H1 (cell line): ENCODE measurements at regions not wholly inside any gene's neighbourhood (a gene's known extent, or its start where the extent isn't known, plus 50 kb on each side); places are given as distances from the start of the nearest gene placed in this dataset.

Experiments
- CTCF ChIA-PET: fragments of 300-600 bp; sonication (Branson Sonifier 250); formaldehyde crosslinking; loops from one replicate; lab custom pipeline; 2021; ENCODE audit not compliant: partially characterized antibody; lab: Charles Lee
- POLR2A ChIA-PET: fragments of 300-600 bp; sonication (Branson Sonifier 250); formaldehyde crosslinking; loops from one replicate; lab custom pipeline; 2021; ENCODE audit warnings: inconsistent platforms; ENCODE audit not compliant: partially characterized antibody; lab: Charles Lee
- DNase-seq, 2 experiments: peaks; one replicate each; pipeline versions ENCODE4 v3.0.0 to v3.0.0-alpha.2; 2010 to 2022; ENCODE audit warnings: low spot score in 2 of 2, low read depth in 1 of 2, mixed read lengths in 1 of 2
- FAIRE-seq: peaks from 2 replicates; lab custom pipeline; 2011; peaks lifted over from hg19 to GRCh38; lab: Jason Lieb, UNC
- H2AFZ ChIP-seq: 2 replicates; pipeline ENCODE4 v1.8.1; 2012; ENCODE audit warnings: low read length, inconsistent platforms
- H2AK5ac ChIP-seq: 2 replicates; pipeline ENCODE4 v1.6.1; 2013; ENCODE audit warnings: low read depth, low read length
- H2BK120ac ChIP-seq: replicated peaks from 2 replicates; pipeline ENCODE3; 2013; ENCODE audit warnings: low read depth, low read length, inconsistent platforms
- H2BK12ac ChIP-seq: 2 replicates; pipeline ENCODE4 v1.6.1; 2013; ENCODE audit warnings: low read depth, low read length
- H2BK15ac ChIP-seq: 2 replicates; pipeline ENCODE4 v1.6.1; 2013; ENCODE audit warnings: low read length
- H2BK20ac ChIP-seq: 2 replicates; pipeline ENCODE4 v1.6.1; 2013; ENCODE audit warnings: low read length
- H2BK5ac ChIP-seq: 2 replicates; pipeline ENCODE4 v1.6.1; 2013; ENCODE audit warnings: low read depth, low read length
- H3K14ac ChIP-seq: 2 replicates; pipeline ENCODE4 v1.6.1; 2013; ENCODE audit warnings: inconsistent platforms; ENCODE audit not compliant: insufficient read length
- H3K18ac ChIP-seq: 2 replicates; pipeline ENCODE4 v1.6.1; 2013; ENCODE audit warnings: low read length; ENCODE audit errors: extremely low read depth
- H3K23ac ChIP-seq: 2 replicates; pipeline ENCODE4 v1.6.1; 2013; ENCODE audit warnings: inconsistent platforms; ENCODE audit not compliant: insufficient read length
- H3K23me2 ChIP-seq: 2 replicates; pipeline ENCODE4 v1.6.1; 2013; ENCODE audit warnings: low read depth, low read length
- H3K27ac ChIP-seq: 2 replicates; pipeline ENCODE4 v1.6.1; 2011; ENCODE audit warnings: low read depth, low read length, inconsistent platforms
- H3K27me3 ChIP-seq, 4 experiments: replicated peaks in 1 of 4; 1 replicate in 1 of 4; 2 replicates in 3 of 4; pipeline versions ENCODE4 v1.6.1 to v1.8.1; 2011 to 2013; ENCODE audit warnings: low read length in 3 of 4, mild to moderate bottlenecking in 3 of 4, inconsistent platforms in 2 of 4, mixed read lengths in 2 of 4, moderate library complexity in 1 of 4; ENCODE audit not compliant: control insufficient read depth in 3 of 4, insufficient read depth in 3 of 4; ENCODE audit errors: extremely low read depth in 1 of 4
- H3K36me3 ChIP-seq, 4 experiments: 2 replicates each; pipeline versions ENCODE4 v1.6.1 to v1.8.1; 2011 to 2013; ENCODE audit warnings: mild to moderate bottlenecking in 4 of 4, low read length in 3 of 4, moderate library complexity in 2 of 4, control low read depth in 1 of 4, inconsistent platforms in 1 of 4; ENCODE audit not compliant: insufficient read depth in 4 of 4, control insufficient read depth in 2 of 4
- H3K4ac ChIP-seq: replicated peaks from 2 replicates; pipeline ENCODE3; 2013; ENCODE audit warnings: low read length, low read depth, mixed read lengths, inconsistent platforms; ENCODE audit not compliant: insufficient read length
- H3K4me1 ChIP-seq, 4 experiments: replicated peaks in 1 of 4; 1 replicate in 1 of 4; 2 replicates in 3 of 4; pipeline versions ENCODE4 v1.6.1 to v1.8.1; 2011 to 2013; ENCODE audit warnings: low read length in 3 of 4, inconsistent platforms in 2 of 4, mixed read lengths in 1 of 4; ENCODE audit not compliant: insufficient read depth in 4 of 4, control insufficient read depth in 3 of 4
- H3K4me2 ChIP-seq, 2 experiments: 2 replicates each; pipeline versions ENCODE4 v1.6.1 to v1.8.1; 2011 to 2013; ENCODE audit warnings: low read depth in 2 of 2, low read length in 2 of 2, control low read depth in 1 of 2, inconsistent platforms in 1 of 2, mild to moderate bottlenecking in 1 of 2; ENCODE audit not compliant: insufficient read depth in 1 of 2
- H3K4me3 ChIP-seq, 4 experiments: fragments of 200-600, 300-600 bp in 1 of 4; sonication (generic), shearing (Covaris generic), sonication (Bioruptor Twin) in 1 of 4; 2 replicates each; pipeline versions ENCODE4 v1.5.1 to v1.8.1; 2011 to 2016; ENCODE audit warnings: low read length in 4 of 4, low read depth in 3 of 4, control low read depth in 2 of 4, inconsistent platforms in 2 of 4, mild to moderate bottlenecking in 2 of 4, mixed read lengths in 1 of 4, moderate library complexity in 1 of 4; ENCODE audit not compliant: insufficient read depth in 2 of 4; ENCODE audit errors: extremely low read depth in 1 of 4
- H3K56ac ChIP-seq: replicated peaks from 2 replicates; pipeline ENCODE3; 2013; ENCODE audit warnings: low read depth, mild to moderate bottlenecking, mixed read lengths, low read length, inconsistent platforms; ENCODE audit not compliant: insufficient read length
- H3K79me1 ChIP-seq: 2 replicates; pipeline ENCODE4 v1.6.1; 2013; ENCODE audit warnings: low read depth, low read length, control low read depth
- H3K79me2 ChIP-seq, 2 experiments: 2 replicates each; pipeline versions ENCODE4 v1.6.1 to v1.8.1; 2012 to 2013; ENCODE audit warnings: low read length in 2 of 2, mild to moderate bottlenecking in 2 of 2, inconsistent platforms in 1 of 2; ENCODE audit not compliant: insufficient read depth in 2 of 2, control insufficient read depth in 1 of 2
- H3K9ac ChIP-seq, 4 experiments: replicated peaks in 1 of 4; 1 replicate in 1 of 4; 2 replicates in 3 of 4; pipeline versions ENCODE4 v1.6.1 to v1.8.1; 2011 to 2013; ENCODE audit warnings: low read depth in 3 of 4, low read length in 3 of 4, control low read depth in 2 of 4, mild to moderate bottlenecking in 2 of 4, moderate library complexity in 2 of 4, inconsistent platforms in 1 of 4; ENCODE audit errors: extremely low read depth in 1 of 4
- H3K9me3 ChIP-seq, 2 experiments: 2 replicates each; pipeline versions ENCODE4 v1.6.1 to v1.8.1; 2012 to 2013; ENCODE audit warnings: mild to moderate bottlenecking in 2 of 2, moderate library complexity in 2 of 2, control low read depth in 1 of 2, inconsistent platforms in 1 of 2, low read depth in 1 of 2, low read length in 1 of 2, mixed read lengths in 1 of 2; ENCODE audit not compliant: insufficient read depth in 2 of 2
- H4K20me1 ChIP-seq, 2 experiments: replicated peaks in 1 of 2; 2 replicates each; pipeline versions ENCODE3 to v1.8.1; 2011 to 2013; ENCODE audit warnings: inconsistent platforms in 2 of 2, low read length in 2 of 2, mild to moderate bottlenecking in 1 of 2; ENCODE audit not compliant: insufficient read depth in 2 of 2, control insufficient read depth in 1 of 2
- H4K5ac ChIP-seq: 2 replicates; pipeline ENCODE4 v1.6.1; 2013; ENCODE audit warnings: low read length, low read depth, mixed read lengths, inconsistent platforms; ENCODE audit not compliant: insufficient read length
- H4K8ac ChIP-seq: 2 replicates; pipeline ENCODE4 v1.8.0; 2013; ENCODE audit warnings: mild to moderate bottlenecking, moderate library complexity, low read length, inconsistent platforms; ENCODE audit not compliant: insufficient read depth; ENCODE audit errors: extremely low read depth
- H4K91ac ChIP-seq: replicated peaks from 2 replicates; pipeline ENCODE3; 2013; ENCODE audit warnings: low read length, mixed read lengths, inconsistent platforms; ENCODE audit not compliant: insufficient read length
- BACH1 ChIP-seq: IDR thresholded peaks from 2 replicates; pipeline ENCODE4 v1.6.1; 2012; ENCODE audit warnings: low read length, improper control_type of control experiment
- CTCF ChIP-seq, 3 experiments: IDR thresholded peaks; 1 replicate in 2 of 3; 2 replicates in 1 of 3; pipeline versions ENCODE4 v1.5.1 to v1.6.1; 2011; ENCODE audit warnings: low read length in 3 of 3, mild to moderate bottlenecking in 3 of 3, inconsistent platforms in 2 of 3, low read depth in 1 of 3, moderate library complexity in 1 of 3; ENCODE audit not compliant: insufficient read depth in 1 of 3; ENCODE audit errors: control extremely low read depth in 1 of 3
- HDAC2 ChIP-seq, 2 experiments: fragments of 300-600 bp in 1 of 2; sonication (generic) in 1 of 2; IDR thresholded peaks; 2 replicates each; pipeline ENCODE4 v1.6.1; 2011 to 2012; ENCODE audit warnings: low read depth in 2 of 2, low read length in 2 of 2, mild to moderate bottlenecking in 2 of 2, moderate library complexity in 2 of 2, borderline replicate concordance in 1 of 2, inconsistent platforms in 1 of 2
- KDM4A ChIP-seq: IDR thresholded peaks from one replicate; pipeline ENCODE4 v1.7.1; 2012; ENCODE audit warnings: low read depth, mild to moderate bottlenecking, moderate library complexity, low read length, inconsistent platforms; ENCODE audit not compliant: severe bottlenecking
- NANOG ChIP-seq: IDR thresholded peaks from 2 replicates; pipeline ENCODE4 v1.6.1; 2011; ENCODE audit warnings: low read length, low read depth, mild to moderate bottlenecking, inconsistent platforms; ENCODE audit not compliant: insufficient read depth, poor library complexity, severe bottlenecking
- POLR2A ChIP-seq, 2 experiments: IDR thresholded peaks; 1 replicate in 1 of 2; 2 replicates in 1 of 2; pipeline ENCODE4 v1.6.1; 2011; ENCODE audit warnings: low read depth in 2 of 2, low read length in 2 of 2, mild to moderate bottlenecking in 2 of 2; ENCODE audit errors: control extremely low read depth in 1 of 2
- RXRA ChIP-seq: IDR thresholded peaks from 2 replicates; pipeline ENCODE4 v1.6.1; 2011; ENCODE audit warnings: low read depth, mild to moderate bottlenecking, low read length, moderate library complexity; ENCODE audit not compliant: insufficient read depth
- SIN3A ChIP-seq, 2 experiments: IDR thresholded peaks in 1 of 2; conservative IDR thresholded peaks in 1 of 2; 2 replicates each; pipeline ENCODE4 v1.6.1; 2011 to 2012; ENCODE audit warnings: low read length in 2 of 2, improper control_type of control experiment in 1 of 2, low read depth in 1 of 2, mild to moderate bottlenecking in 1 of 2
- SP4 ChIP-seq: IDR thresholded peaks from 2 replicates; pipeline ENCODE4 v1.6.1; 2012; ENCODE audit warnings: low read length, inconsistent platforms
- WGBS, 2 experiments: shearing (Covaris generic) in 1 of 2; methylation state at CpG; one replicate each; pipeline versions ENCODE4 v1.1.6 to v1.1.7; 2013 to 2015; ENCODE audit warnings: low lambda C conversion rate in 2 of 2, mixed read lengths in 2 of 2, inconsistent platforms in 1 of 2, low coverage in 1 of 2, missing lambda C conversion rate in 1 of 2; ENCODE audit not compliant: insufficient replicate concordance in 2 of 2, insufficient coverage in 1 of 2, insufficient read length in 1 of 2; ENCODE audit errors: extremely low coverage in 1 of 2, missing lambda C conversion rate in 1 of 2; 5-methylcytosine and 5-hydroxymethylcytosine counted together

- no peak overlapping the region for H4K5ac ChIP-seq
- H3K79me2 ChIP-seq = no peaks in the 10 kb centered on the region
- H3K56ac ChIP-seq = no peak overlapping the region
- no peak overlapping the region for H2BK15ac ChIP-seq
- H3K79me1 ChIP-seq = no peaks in the 10 kb centered on the region
- no peaks in the 10 kb centered on the region for H3K36me3 ChIP-seq
- WGBS, 2 experiments = 81% methylated on average over 3 of the region's 3 CpGs; no CpG with 5 or more reads in 1 of the 2 experiments
- no peak overlapping the region for H3K23ac ChIP-seq
- no peak for DNase-seq
- H4K91ac ChIP-seq = no peak overlapping the region
- no peak overlapping the region for H2BK5ac ChIP-seq
- no peaks in the 10 kb centered on the region for H4K20me1 ChIP-seq
- H3K27ac ChIP-seq = no peak overlapping the region
- H4K8ac ChIP-seq = no peak overlapping the region
- no peak overlapping the region for H3K14ac ChIP-seq
- H2AK5ac ChIP-seq = no peak overlapping the region
- no peaks in the 10 kb centered on the region for H3K23me2 ChIP-seq
- H2BK12ac ChIP-seq = no peak overlapping the region
- no peak overlapping the region for H3K4ac ChIP-seq
- no peak overlapping the region for H3K18ac ChIP-seq
- no peak overlapping the region for H2BK20ac ChIP-seq
- H2BK120ac ChIP-seq = no peak overlapping the region
- no peak overlapping the region for H3K4me2 ChIP-seq
- no peaks in the 10 kb centered on the region; a peak in 1 of 7 replicates for H3K27me3 ChIP-seq
- TF ChIP-seq NANOG = no peak
- TF ChIP-seq KDM4A = no peak
- no peak for TF ChIP-seq SP4
- no peak for TF ChIP-seq POLR2A (IDR thresholded peaks at IDR 0.05; ENCODE audit: control extremely low read depth in 1 of 2, low read depth in 2 of 2, low read length in 2 of 2)
- TF ChIP-seq CTCF (IDR thresholded peaks at IDR 0.05; ENCODE audit: control extremely low read depth in 1 of 3, insufficient read depth in 1 of 3, low read depth in 1 of 3, low read length in 3 of 3) = no peak
- no peak for TF ChIP-seq HDAC2 (IDR thresholded peaks at IDR 0.05; ENCODE audit: borderline replicate concordance in 1 of 2, low read depth in 2 of 2, low read length in 2 of 2)
- TF ChIP-seq BACH1 = no peak
- TF ChIP-seq SIN3A (conservative IDR thresholded peaks at IDR 0.05 in 1 of 2, IDR thresholded peaks at IDR 0.05 in 1 of 2; ENCODE audit: low read depth in 1 of 2, low read length in 2 of 2) = no peak
- no peak for TF ChIP-seq RXRA
- TF ChIP-seq, all 59 proteins: peak for 0
- Histone ChIP-seq H3K4me3 (no peak overlapping the region), H3K9me3 (peaks cover 26 to 52% of the 10 kb centered on the region in 2 experiments), H2AFZ (no peak overlapping the region), H3K9ac (no peak overlapping the region), H3K4me1 (no peaks in the 10 kb centered on the region)
- POLR2A ChIA-PET = no interaction called here
- CTCF ChIA-PET = no interaction called here
- FAIRE-seq = no peak
Observed at GRCh38 chr14:23793532-23793931, 157.4 kb downstream of the DHRS2 start.
